Kasumi-1 (cell line): ENCODE measurements at regions not wholly inside any gene's neighbourhood (a gene's known extent, or its start where the extent isn't known, plus 50 kb on each side); places are given as distances from the start of the nearest gene placed in this dataset.

Experiments
- DNase-seq, 2 experiments: peaks; one replicate each; lab custom pipeline; 2025; lab: John Stamatoyannopoulos, UW

- peak in 1 of 2 experiments; percentile 27 for DNase-seq
These were observed 927.5 kb downstream of the DTWD2 start for GRCh38 chr5:118060833-118061232.

GRCh38 chr5:118052503-118052902 is 935.8 kb downstream of the DTWD2 start:
- DNase-seq, result no peak

GRCh38 chr5:118044169-118044568 is 944.2 kb downstream of the DTWD2 start:
- DNase-seq, result no peak

GRCh38 chr5:118043531-118043930 is 944.8 kb downstream of the DTWD2 start:
- DNase-seq, result no peak

GRCh38 chr5:118042076-118042475 is 946.3 kb downstream of the DTWD2 start:
- peak; percentile 4 to 45 for DNase-seq

GRCh38 chr5:118040496-118040895 is 947.9 kb downstream of the DTWD2 start:
- DNase-seq, result no peak

GRCh38 chr5:118033686-118034338 is 954.5 kb downstream of the DTWD2 start:
- DNase-seq, result no peak

GRCh38 chr5:118029807-118030206 is 958.5 kb downstream of the DTWD2 start:
- no peak for DNase-seq

GRCh38 chr5:118022062-118022461 is 966.3 kb downstream of the DTWD2 start:
- no peak for DNase-seq

GRCh38 chr5:118017536-118017935 is 970.8 kb downstream of the DTWD2 start:
- DNase-seq, result no peak

- DNase-seq, result no peak
These were observed 972.0 kb downstream of the DTWD2 start for GRCh38 chr5:118016396-118016795.

- no peak for DNase-seq
These were observed 972.8 kb downstream of the DTWD2 start for GRCh38 chr5:118015511-118015910.

GRCh38 chr5:118009741-118010297 is 978.5 kb downstream of the DTWD2 start:
- DNase-seq, result no peak

- DNase-seq, result no peak
These were observed 979.6 kb downstream of the DTWD2 start for GRCh38 chr5:118008779-118009178.

- no peak for DNase-seq
These were observed 981.1 kb downstream of the DTWD2 start for GRCh38 chr5:118007262-118007661.

- no peak for DNase-seq
These were observed 982.1 kb downstream of the DTWD2 start for GRCh38 chr5:118006219-118006618.

- no peak for DNase-seq
These were observed 988.3 kb downstream of the DTWD2 start for GRCh38 chr5:117999939-118000549.

GRCh38 chr5:117982691-117983090 is 1005.7 kb downstream of the DTWD2 start:
- no peak for DNase-seq

GRCh38 chr5:117973785-117974184 is 1014.6 kb downstream of the DTWD2 start:
- DNase-seq, result no peak

GRCh38 chr5:117955831-117956230 is 1032.5 kb downstream of the DTWD2 start:
- DNase-seq, result no peak

- no peak for DNase-seq
These were observed 1034.0 kb downstream of the DTWD2 start for GRCh38 chr5:117954331-117954730.

- no peak for DNase-seq
These were observed 1035.1 kb downstream of the DTWD2 start for GRCh38 chr5:117953272-117953671.

GRCh38 chr5:117947836-117948235 is 1040.5 kb downstream of the DTWD2 start:
- DNase-seq, result no peak

GRCh38 chr5:117947121-117947520 is 1041.2 kb downstream of the DTWD2 start:
- DNase-seq, result no peak
